ENCODE measurements at regions not wholly inside any gene's neighbourhood (a gene's known extent, or its start where the extent isn't known, plus 50 kb on each side); places are given as distances from the start of the nearest gene placed in this dataset.
"Not testable (repeated sequence)": the region's sequence is repeated elsewhere in the genome, so short reads cannot be mapped to it uniquely, and the experiment has no call there.

- no peak overlapping the region for H3K27ac ChIP-seq (ENCODE audit: control insufficient read depth, insufficient read depth)
- TF ChIP-seq YY1 (IDR thresholded peaks at IDR 0.05; ENCODE audit: low read depth, low read length) (no peak), ZNF24 (IDR thresholded peaks at IDR 0.05) (no peak), ZZZ3 (IDR thresholded peaks at IDR 0.05; ENCODE audit: control insufficient read depth, insufficient read length, low read depth) (no peak), PML (IDR thresholded peaks at IDR 0.05; ENCODE audit: low read length) (no peak), FOXM1 (IDR thresholded peaks at IDR 0.05; ENCODE audit: low read depth, low read length) (no peak), RELA (IDR thresholded peaks at IDR 0.05; ENCODE audit: borderline replicate concordance, partially characterized antibody) (no peak), BCL11A (IDR thresholded peaks at IDR 0.05; ENCODE audit: low read depth, low read length) (no peak), CHD2 (IDR thresholded peaks at IDR 0.05; ENCODE audit: borderline replicate concordance, low read depth, low read length) (no peak)
- H3K79me2 ChIP-seq (ENCODE audit: control insufficient read depth, insufficient read depth, low read length): no peaks in the 10 kb centered on the region
- in situ Hi-C loops (cut with MboI) (no loop called here), intact Hi-C loops (cut with micrococcal nuclease; ENCODE audit: unreplicated experiment) (no loop called here)
- no peak overlapping the region for H3K9ac ChIP-seq (ENCODE audit: control insufficient read depth, insufficient read depth, low read length)
- FAIRE-seq: no peak
- no peaks in the 10 kb centered on the region for H4K20me1 ChIP-seq (ENCODE audit: control insufficient read depth, insufficient read depth)
- ChIA-PET POLR2A (no interaction called here), RAD21 (ENCODE audit: unreplicated experiment) (no interaction called here), CTCF (interaction anchor here (0.7 to 1.6 kb wide), 2 partner anchors 227 to 244 kb away, joined by 3 to 5 read pairs; no protein-coding TSS in a partner anchor), SMC1A (ENCODE audit: uncharacterized antibody, unreplicated experiment) (no interaction called here)
- no peaks in the 10 kb centered on the region for H3K36me3 ChIP-seq (ENCODE audit: control insufficient read depth in 2 of 2, insufficient read depth in 2 of 2, low read length in 1 of 2)
- ATAC-seq: no peak
- DNase-seq (ENCODE audit: low read depth, low spot score): no peak
- H3K4me1 ChIP-seq (ENCODE audit: control insufficient read depth, insufficient read depth, low read length): no peaks in the 10 kb centered on the region
- no peaks in the 10 kb centered on the region; a peak in 1 of 4 replicates for H3K27me3 ChIP-seq (replicated peaks in 1 of 2; ENCODE audit: control insufficient read depth in 2 of 2, insufficient read depth in 2 of 2, low read length in 1 of 2)
- no TSS peak for BruUV-seq (replicated peaks)
- no peak overlapping the region for H2AFZ ChIP-seq (ENCODE audit: control insufficient read depth, low read depth, low read length)
- no peak overlapping the region for H3K4me3 ChIP-seq
- WGBS (ENCODE audit: insufficient coverage, insufficient replicate concordance, low lambda C conversion rate, missing lambda C conversion rate): 0% methylated on average over 8 of the region's 8 CpGs
- H3K9me3 ChIP-seq (replicated peaks; ENCODE audit: control insufficient read depth, insufficient read depth, low read length): peaks cover 3% of the 10 kb centered on the region; the same call in 1 of the 3 replicates
- H3K4me2 ChIP-seq (ENCODE audit: control insufficient read depth, insufficient read depth): no peak overlapping the region
These were observed 126.3 kb upstream of the ANO1 start for GRCh38 chr11:69951821-69952220.

- DNase-seq (ENCODE audit: low read depth, low spot score); ATAC-seq; H4K20me1 ChIP-seq (ENCODE audit: control insufficient read depth, insufficient read depth); H3K4me3 ChIP-seq; H3K4me1 ChIP-seq (ENCODE audit: control insufficient read depth, insufficient read depth, low read length); H3K27ac ChIP-seq (ENCODE audit: control insufficient read depth, insufficient read depth); SMC1A ChIA-PET (ENCODE audit: uncharacterized antibody, unreplicated experiment); H3K9me3 ChIP-seq (replicated peaks; ENCODE audit: control insufficient read depth, insufficient read depth, low read length); H3K4me2 ChIP-seq (ENCODE audit: control insufficient read depth, insufficient read depth); BruUV-seq (replicated peaks); H3K36me3 ChIP-seq (ENCODE audit: control insufficient read depth in 2 of 2, insufficient read depth in 2 of 2, low read length in 1 of 2); in situ Hi-C loops (cut with MboI); H3K79me2 ChIP-seq (ENCODE audit: control insufficient read depth, insufficient read depth, low read length); RAD21 ChIA-PET (ENCODE audit: unreplicated experiment); FAIRE-seq; H3K27me3 ChIP-seq (replicated peaks in 1 of 2; ENCODE audit: control insufficient read depth in 2 of 2, insufficient read depth in 2 of 2, low read length in 1 of 2); H3K9ac ChIP-seq (ENCODE audit: control insufficient read depth, insufficient read depth, low read length); POLR2A ChIA-PET; intact Hi-C loops (cut with micrococcal nuclease; ENCODE audit: unreplicated experiment); H2AFZ ChIP-seq (ENCODE audit: control insufficient read depth, low read depth, low read length): not testable (repeated sequence)
- CTCF ChIA-PET: interaction anchor here (1.6 kb wide), 1 partner anchor 226 kb away, joined by 5 read pairs; no protein-coding TSS in a partner anchor
- 50% methylated on average over 17 of the region's 18 CpGs for WGBS (ENCODE audit: insufficient coverage, insufficient replicate concordance, low lambda C conversion rate, missing lambda C conversion rate)
These were observed 125.7 kb upstream of the ANO1 start for GRCh38 chr11:69952229-69952975.

Measured in GM12878 (cell line).